Thoracic aorta (tissue), 2 donors: ENCODE measurements at regions not wholly inside any gene's neighbourhood (a gene's known extent, or its start where the extent isn't known, plus 50 kb on each side); places are given as distances from the start of the nearest gene placed in this dataset.
"Not testable (repeated sequence)": the region's sequence is repeated elsewhere in the genome, so short reads cannot be mapped to it uniquely, and the experiment has no call there.

Experiments
- ATAC-seq: fragments of 150-250 bp; one replicate; pipeline ENCODE4 v1.8.0; 2017; ENCODE audit warnings: low read depth; ENCODE audit not compliant: insufficient number of reproducible peaks, low FRiP score
- DNase-seq: peaks from one replicate; pipeline ENCODE4 v3.0.0-alpha.2; 2020; ENCODE audit warnings: low spot score
- H3K27ac ChIP-seq, 2 donors: fragments of 200-600 bp; sonication (generic); 1 replicate in 1 of 2; 2 replicates in 1 of 2; pipeline ENCODE4 v1.5.1; 2016; ENCODE audit warnings: mild to moderate bottlenecking in 2 of 2, moderate library complexity in 2 of 2
- H3K27me3 ChIP-seq: fragments of 200-600 bp; sonication (generic); replicated peaks from 2 replicates; pipeline ENCODE4 v1.6.0; 2016; ENCODE audit warnings: mild to moderate bottlenecking; ENCODE audit not compliant: insufficient read depth
- H3K36me3 ChIP-seq: fragments of 200-600 bp; sonication (generic); one replicate; pipeline ENCODE4 v1.5.1; 2016
- H3K4me1 ChIP-seq, 2 donors: fragments of 200-600 bp; sonication (generic); 1 replicate in 1 of 2; 2 replicates in 1 of 2; pipeline versions ENCODE4 v1.5.1 to v1.6.0; 2016; ENCODE audit warnings: low read depth in 2 of 2, mild to moderate bottlenecking in 1 of 2; ENCODE audit not compliant: control insufficient read depth in 1 of 2
- H3K4me3 ChIP-seq: fragments of 200-600 bp; sonication (generic); 2 replicates; pipeline ENCODE4 v1.5.1; 2016; ENCODE audit warnings: mild to moderate bottlenecking
- H3K9me3 ChIP-seq: fragments of 200-600 bp; sonication (generic); 2 replicates; pipeline ENCODE4 v1.5.1; 2016
- CTCF ChIP-seq: fragments of 200-600 bp; sonication (generic); IDR thresholded peaks from one replicate; pipeline ENCODE4 v1.5.1; 2019; ENCODE audit warnings: antibody characterized with exemption

- Histone ChIP-seq H3K4me3 (no peak overlapping the region), H3K4me1 (no peaks in the 10 kb centered on the region), H3K36me3 (no peaks in the 10 kb centered on the region), H3K27ac (no peak overlapping the region), H3K9me3 (no peaks in the 10 kb centered on the region), H3K27me3 (no peaks in the 10 kb centered on the region)
- TF ChIP-seq CTCF = no peak
- ATAC-seq (no peak), DNase-seq (no peak)
Observed at GRCh38 chr9:108396193-108396592, 459.6 kb downstream of the ACTL7B start.

GRCh38 chr9:108395421-108395820 is 460.4 kb downstream of the ACTL7B start:
- ATAC-seq = no peak
- H3K27me3 ChIP-seq = no peaks in the 10 kb centered on the region
- no peak for TF ChIP-seq CTCF
- no peak overlapping the region for H3K27ac ChIP-seq
- H3K4me3 ChIP-seq = no peak overlapping the region
- no peaks in the 10 kb centered on the region for H3K9me3 ChIP-seq
- H3K36me3 ChIP-seq = no peaks in the 10 kb centered on the region
- H3K4me1 ChIP-seq = no peaks in the 10 kb centered on the region
- no peak for DNase-seq

GRCh38 chr9:108394726-108395125 is 461.1 kb downstream of the ACTL7B start:
- no peak for TF ChIP-seq CTCF
- H3K4me3 ChIP-seq = no peak overlapping the region
- DNase-seq (no peak), ATAC-seq (no peak)
- no peak overlapping the region for H3K27ac ChIP-seq
- H3K9me3 ChIP-seq = no peaks in the 10 kb centered on the region
- no peaks in the 10 kb centered on the region for H3K36me3 ChIP-seq
- H3K27me3 ChIP-seq = no peaks in the 10 kb centered on the region
- H3K4me1 ChIP-seq = no peaks in the 10 kb centered on the region

- H3K4me3 ChIP-seq, H3K9me3 ChIP-seq, ATAC-seq: not testable (repeated sequence)
Observed at GRCh38 chr9:108393481-108394001, 462.2 kb downstream of the ACTL7B start.

GRCh38 chr9:108392877-108393276 is 462.9 kb downstream of the ACTL7B start:
- DNase-seq (no peak), ATAC-seq (no peak)
- no peaks in the 10 kb centered on the region for H3K27me3 ChIP-seq
- H3K27ac ChIP-seq = no peak overlapping the region
- H3K4me1 ChIP-seq = no peaks in the 10 kb centered on the region
- no peak for TF ChIP-seq CTCF
- no peaks in the 10 kb centered on the region for H3K9me3 ChIP-seq
- H3K4me3 ChIP-seq = no peak overlapping the region
- H3K36me3 ChIP-seq = no peaks in the 10 kb centered on the region

More at GRCh38 chr9:108393481-108394001, 462.2 kb downstream of the ACTL7B start:
- not testable (repeated sequence) for H3K36me3 ChIP-seq, H3K4me1 ChIP-seq, DNase-seq, H3K27me3 ChIP-seq, H3K27ac ChIP-seq

GRCh38 chr9:108389056-108389455 is 466.7 kb downstream of the ACTL7B start:
- no peaks in the 10 kb centered on the region for H3K27me3 ChIP-seq
- no peaks in the 10 kb centered on the region for H3K36me3 ChIP-seq
- no peaks in the 10 kb centered on the region for H3K4me1 ChIP-seq
- no peak overlapping the region for H3K27ac ChIP-seq
- ATAC-seq (no peak), DNase-seq (no peak)
- TF ChIP-seq CTCF = no peak
- no peak overlapping the region for H3K4me3 ChIP-seq
- no peaks in the 10 kb centered on the region for H3K9me3 ChIP-seq
